ENCODE measurements at regions not wholly inside any gene's neighbourhood (a gene's known extent, or its start where the extent isn't known, plus 50 kb on each side); places are given as distances from the start of the nearest gene placed in this dataset.
"Not testable (repeated sequence)": the region's sequence is repeated elsewhere in the genome, so short reads cannot be mapped to it uniquely, and the experiment has no call there.

DNA sequence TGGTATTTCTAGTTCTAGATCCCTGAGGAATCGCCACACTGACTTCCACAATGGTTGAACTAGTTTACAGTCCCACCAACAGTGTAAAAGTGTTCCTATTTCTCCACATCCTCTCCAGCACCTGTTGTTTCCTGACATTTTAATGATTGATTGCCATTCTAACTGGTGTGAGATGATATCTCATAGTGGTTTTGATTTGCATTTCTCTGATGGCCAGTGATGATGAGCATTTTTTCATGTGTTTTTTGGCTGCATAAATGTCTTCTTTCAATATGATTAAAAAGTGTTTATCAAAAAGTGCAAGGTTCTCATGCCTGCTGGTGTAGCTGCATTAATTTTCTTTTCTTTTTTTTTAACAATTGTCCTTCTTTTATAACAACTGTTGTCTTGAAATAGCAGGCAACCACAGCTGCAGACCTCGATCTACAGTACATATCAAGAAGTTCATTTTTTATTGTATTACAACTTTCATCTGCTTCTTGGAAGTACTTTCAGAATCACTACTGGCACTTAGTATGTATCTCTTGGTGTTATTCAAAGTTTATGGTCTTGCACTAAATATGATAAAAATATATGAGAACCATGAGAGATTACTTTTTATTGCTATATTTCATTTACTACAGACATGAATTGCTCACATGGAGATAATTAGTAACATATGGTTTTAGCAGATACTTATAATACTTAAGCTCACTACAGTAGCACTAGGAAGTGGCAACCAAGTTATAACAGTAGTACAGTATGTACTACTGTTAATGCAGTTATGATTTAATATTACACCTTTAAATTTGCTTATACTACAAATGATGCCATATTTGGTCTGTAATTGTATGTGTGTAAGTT is 358.0 kb downstream of the ETV1 start:
- not testable (repeated sequence) for H3K4me1 ChIP-seq (ENCODE audit: insufficient read depth); H3K4me3 ChIP-seq (ENCODE audit: low read depth, low read length); H3K36me3 ChIP-seq (ENCODE audit: insufficient read depth); H3K27ac ChIP-seq (ENCODE audit: low read depth)
- peak; percentile 10 for DNase-seq (ENCODE audit: extremely low spot score)
- WGBS, result 29% methylated on average over 1 of the region's 2 CpGs

DNA sequence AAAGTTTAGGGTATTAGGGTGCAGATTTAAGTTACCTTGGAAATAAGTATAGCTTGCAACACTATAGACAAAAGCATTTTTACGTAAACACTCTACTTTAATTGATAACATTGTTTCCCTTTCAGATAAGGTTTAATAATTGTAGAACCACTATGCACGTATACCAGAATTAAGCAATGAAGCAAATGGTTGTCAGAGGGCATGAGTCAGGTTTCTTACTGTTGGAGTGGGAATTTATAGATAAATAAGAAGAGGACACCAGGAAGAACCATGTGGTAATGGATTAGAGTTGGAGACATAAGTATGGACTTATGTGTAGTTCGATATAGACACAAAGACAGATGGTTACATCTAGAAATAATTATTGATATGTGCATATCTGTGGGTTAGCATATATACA is 355.6 kb downstream of the ETV1 start:
- H3K4me3 ChIP-seq (ENCODE audit: low read depth, low read length), result no peak overlapping the region
- WGBS, result 84% methylated on average over 3 of the region's 3 CpGs
- no peak overlapping the region for H3K27ac ChIP-seq (ENCODE audit: low read depth)
- DNase-seq (ENCODE audit: extremely low spot score), result no peak
- H3K36me3 ChIP-seq (ENCODE audit: insufficient read depth), result no peaks in the 10 kb centered on the region
- no peaks in the 10 kb centered on the region for H3K4me1 ChIP-seq (ENCODE audit: insufficient read depth)

DNA sequence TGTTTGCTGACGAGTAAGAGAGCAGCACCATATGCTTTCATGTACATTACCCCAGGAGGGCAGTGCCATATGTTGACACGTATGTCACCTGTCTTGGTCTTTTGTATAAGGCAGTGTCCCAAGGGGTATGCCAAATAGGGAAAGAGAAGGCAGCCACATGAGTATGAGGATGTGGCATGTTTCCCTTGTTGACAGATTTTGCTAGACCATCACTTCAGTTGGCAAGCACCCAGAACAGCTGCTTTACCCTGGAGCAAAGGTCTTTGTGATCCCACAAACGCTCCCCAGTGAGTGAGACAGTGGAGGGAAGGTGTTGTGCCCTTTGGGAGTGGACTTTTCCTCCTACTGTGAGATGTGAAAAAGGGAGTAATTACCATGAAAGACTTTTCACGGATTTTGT is 350.1 kb downstream of the ETV1 start:
- Histone ChIP-seq H3K4me1 (ENCODE audit: insufficient read depth) (no peaks in the 10 kb centered on the region), H3K27ac (ENCODE audit: low read depth) (no peak overlapping the region), H3K4me3 (ENCODE audit: low read depth, low read length) (no peak overlapping the region), H3K36me3 (ENCODE audit: insufficient read depth) (no peaks in the 10 kb centered on the region)
- DNase-seq (ENCODE audit: extremely low spot score), result no peak
- WGBS, result 66% methylated on average over 4 of the region's 4 CpGs

DNA sequence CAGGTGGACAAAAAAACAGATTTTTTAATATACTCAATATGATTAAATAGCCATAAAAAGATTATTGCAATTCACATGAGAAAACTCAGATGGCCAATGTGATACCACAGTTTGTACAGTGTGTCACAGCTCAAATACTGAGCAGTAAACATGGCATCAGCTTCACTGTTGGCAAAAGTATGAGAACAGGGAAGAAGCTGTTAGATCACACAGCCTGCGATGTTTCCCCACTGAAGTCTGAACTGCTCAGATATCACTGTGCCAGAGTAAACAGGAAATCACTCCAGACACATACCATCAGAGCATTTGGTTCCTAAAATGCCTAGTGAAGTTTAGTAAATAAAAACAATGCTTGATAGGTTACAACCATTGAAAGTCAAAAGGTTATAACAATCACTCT is 347.8 kb downstream of the ETV1 start:
- H3K27ac ChIP-seq (ENCODE audit: low read depth), result no peak overlapping the region
- no peak overlapping the region for H3K4me3 ChIP-seq (ENCODE audit: low read depth, low read length)
- WGBS, result 12% methylated on average over 1 of the region's 1 CpG
- no peaks in the 10 kb centered on the region for H3K36me3 ChIP-seq (ENCODE audit: insufficient read depth)
- H3K4me1 ChIP-seq (ENCODE audit: insufficient read depth), result no peaks in the 10 kb centered on the region
- peak; percentile 2 for DNase-seq (ENCODE audit: extremely low spot score)

DNA sequence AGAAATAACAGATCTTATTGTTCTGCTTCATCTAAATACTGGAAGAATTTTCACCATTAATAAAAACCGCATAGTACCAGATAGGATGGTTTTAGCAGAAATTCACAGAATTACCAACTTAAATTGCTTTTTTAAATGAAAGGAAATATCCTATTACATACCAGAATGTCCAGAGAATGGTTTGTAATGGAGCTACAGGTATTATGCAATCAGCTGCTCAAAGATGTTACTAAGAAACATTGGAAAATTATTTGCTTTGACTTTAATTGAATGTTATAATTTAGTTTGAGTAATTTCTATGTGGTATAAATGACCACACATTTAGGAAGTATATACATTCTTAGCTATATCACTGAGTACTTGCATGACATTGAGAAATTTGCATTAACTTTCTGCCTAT is 338.3 kb downstream of the ETV1 start:
- Histone ChIP-seq H3K4me1 (ENCODE audit: insufficient read depth) (no peaks in the 10 kb centered on the region), H3K27ac (ENCODE audit: low read depth) (no peak overlapping the region), H3K36me3 (ENCODE audit: insufficient read depth) (no peaks in the 10 kb centered on the region), H3K4me3 (ENCODE audit: low read depth, low read length) (no peak overlapping the region)
- WGBS, result over 99% methylated on average over 1 of the region's 1 CpG
- no peak for DNase-seq (ENCODE audit: extremely low spot score)

DNA sequence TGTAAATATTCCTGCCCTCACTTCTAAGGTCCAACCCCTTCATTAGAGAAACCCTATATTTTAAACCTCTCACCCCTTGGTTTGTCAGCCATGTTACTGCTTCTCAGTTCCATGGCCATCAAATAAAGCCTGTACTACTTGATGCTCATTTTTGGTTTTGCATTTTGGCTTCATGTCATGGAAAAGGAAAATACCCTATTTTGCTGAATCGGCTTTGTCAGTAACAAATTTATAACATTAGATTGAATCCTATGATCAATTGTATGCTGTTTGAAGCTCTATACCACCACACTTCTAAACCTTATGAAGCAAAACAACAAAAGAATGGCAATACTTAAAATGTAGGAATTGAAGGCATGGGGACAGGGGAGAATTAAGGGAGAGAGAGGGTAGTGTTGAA is 333.1 kb downstream of the ETV1 start:
- 98% methylated on average over 1 of the region's 1 CpG for WGBS
- Histone ChIP-seq H3K4me1 (ENCODE audit: insufficient read depth) (no peaks in the 10 kb centered on the region), H3K36me3 (ENCODE audit: insufficient read depth) (no peaks in the 10 kb centered on the region), H3K27ac (ENCODE audit: low read depth) (no peak overlapping the region), H3K4me3 (ENCODE audit: low read depth, low read length) (no peak overlapping the region)
- DNase-seq (ENCODE audit: extremely low spot score), result no peak

DNA sequence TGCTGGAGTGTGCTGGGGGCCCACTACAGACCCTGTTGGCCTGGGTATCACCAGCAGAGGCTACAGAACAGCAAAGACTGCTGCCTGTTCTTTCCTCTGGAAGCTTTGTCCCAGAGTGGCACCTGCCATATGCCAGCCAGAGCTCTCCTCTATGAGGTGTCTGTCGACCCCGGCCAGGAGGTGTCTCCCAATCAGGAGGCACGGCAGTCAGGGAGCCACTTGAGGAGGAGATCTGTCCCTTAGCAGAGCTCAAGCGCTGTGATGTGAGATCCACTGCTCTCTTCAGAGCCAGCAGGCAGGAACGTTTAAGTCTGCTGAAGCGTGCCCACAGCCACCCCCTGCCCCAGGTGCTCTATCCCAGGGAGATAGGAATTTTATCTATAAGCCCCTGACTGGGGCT is 316.2 kb downstream of the ETV1 start:
- Histone ChIP-seq H3K4me3 (ENCODE audit: low read depth, low read length) (no peak overlapping the region), H3K4me1 (ENCODE audit: insufficient read depth) (no peaks in the 10 kb centered on the region), H3K27ac (ENCODE audit: low read depth) (no peak overlapping the region), H3K36me3 (ENCODE audit: insufficient read depth) (no peaks in the 10 kb centered on the region)
- no peak for DNase-seq (ENCODE audit: extremely low spot score)
- WGBS, result 86% methylated on average over 6 of the region's 6 CpGs

DNA sequence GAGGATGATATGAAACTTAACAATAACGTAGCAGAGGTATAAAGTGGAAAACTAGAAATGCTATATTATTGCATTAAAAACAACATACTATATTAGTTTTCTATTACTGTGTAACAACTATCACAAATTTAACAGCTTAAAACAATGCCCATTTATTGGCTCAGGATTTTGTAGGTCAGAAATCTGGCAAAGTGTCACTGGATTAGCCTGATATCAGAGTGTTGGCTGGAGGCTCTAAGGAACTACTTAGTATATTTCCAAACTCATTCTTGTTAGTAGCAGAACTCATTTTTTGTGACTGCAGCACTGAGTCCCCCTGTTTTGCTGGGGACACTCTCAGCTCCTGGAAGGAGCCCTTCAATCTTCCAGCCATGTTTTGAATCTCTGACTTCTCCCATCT is 306.8 kb downstream of the ETV1 start:
- H3K27ac ChIP-seq (ENCODE audit: low read depth), result no peak overlapping the region
- H3K4me3 ChIP-seq (ENCODE audit: low read depth, low read length), result no peak overlapping the region
- 51% methylated on average over 1 of the region's 1 CpG for WGBS

DNA sequence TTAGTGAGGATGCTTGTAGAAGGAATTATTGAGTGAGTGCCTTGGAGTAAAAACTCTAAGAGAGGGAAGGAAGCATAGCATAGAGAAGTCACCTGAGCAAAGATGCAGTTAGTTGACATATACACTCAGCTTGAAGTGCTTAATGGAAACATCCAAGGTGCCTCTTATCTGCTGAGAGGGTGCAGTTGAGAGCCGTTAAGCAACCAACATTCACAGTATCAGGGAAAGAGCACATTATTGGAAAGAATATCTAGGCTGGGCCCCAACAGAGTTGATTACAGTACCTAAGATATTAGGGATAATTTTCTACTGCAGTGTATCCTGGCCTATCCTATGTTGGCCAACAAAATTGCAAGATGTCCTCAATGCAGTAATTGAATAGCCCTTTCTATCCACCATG is 302.0 kb downstream of the ETV1 start:
- H3K4me3 ChIP-seq (ENCODE audit: low read depth, low read length), result no peak overlapping the region
- no peak overlapping the region for H3K27ac ChIP-seq (ENCODE audit: low read depth)
- DNase-seq (ENCODE audit: extremely low spot score), result no peak
- WGBS, result 98% methylated on average over 1 of the region's 1 CpG
- no peaks in the 10 kb centered on the region for H3K36me3 ChIP-seq (ENCODE audit: insufficient read depth)
- H3K4me1 ChIP-seq (ENCODE audit: insufficient read depth), result no peaks in the 10 kb centered on the region

More for the DNA sequence above, 306.8 kb downstream of the ETV1 start:
- no peaks in the 10 kb centered on the region for H3K4me1 ChIP-seq (ENCODE audit: insufficient read depth)
- no peak for DNase-seq (ENCODE audit: extremely low spot score)
- H3K36me3 ChIP-seq (ENCODE audit: insufficient read depth), result no peaks in the 10 kb centered on the region

DNA sequence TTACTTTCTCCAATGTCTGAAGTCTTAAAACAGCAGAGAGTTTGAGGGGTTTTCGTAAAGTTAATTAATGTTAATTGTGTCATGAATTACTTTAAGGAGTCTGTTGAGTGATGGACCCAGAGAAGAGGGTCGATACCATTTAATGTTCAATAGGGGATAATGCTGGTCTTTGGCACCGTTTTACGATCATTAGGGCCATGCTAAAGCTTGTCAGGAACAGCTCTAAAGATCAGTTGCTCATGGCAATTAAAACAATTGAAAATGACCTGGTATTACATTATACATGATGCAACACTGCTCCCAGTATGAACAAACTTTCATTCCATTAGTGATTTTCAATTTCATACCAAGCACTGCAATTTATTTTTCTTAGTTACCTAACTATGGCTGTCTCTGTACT is 296.9 kb downstream of the ETV1 start:
- Histone ChIP-seq H3K4me1 (ENCODE audit: insufficient read depth) (no peaks in the 10 kb centered on the region), H3K36me3 (ENCODE audit: insufficient read depth) (no peaks in the 10 kb centered on the region), H3K4me3 (ENCODE audit: low read depth, low read length) (no peak overlapping the region), H3K27ac (ENCODE audit: low read depth) (no peak overlapping the region)
- WGBS, result 60% methylated on average over 4 of the region's 4 CpGs
- no peak for DNase-seq (ENCODE audit: extremely low spot score)

DNA sequence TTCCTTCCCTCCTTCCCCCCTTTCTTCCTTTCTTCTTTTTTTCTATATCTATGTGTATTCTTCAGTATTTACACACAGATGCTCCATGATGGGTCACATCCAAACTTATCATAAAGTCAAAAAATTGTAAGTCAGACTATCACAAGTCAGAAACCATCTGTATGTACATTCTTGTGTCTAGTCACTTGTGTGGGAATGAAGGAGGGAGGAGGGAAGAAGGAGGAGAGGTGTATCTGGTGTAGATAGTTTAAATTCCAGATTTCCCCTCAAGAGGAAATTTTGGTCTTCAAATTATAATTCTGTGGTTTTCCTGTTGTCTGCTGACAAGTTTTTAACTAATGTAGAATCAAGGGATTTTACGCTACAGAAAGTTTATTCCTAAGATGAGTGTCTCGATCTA is 287.2 kb downstream of the ETV1 start:
- Histone ChIP-seq H3K36me3 (ENCODE audit: insufficient read depth) (no peaks in the 10 kb centered on the region), H3K4me3 (ENCODE audit: low read depth, low read length) (no peak overlapping the region), H3K27ac (ENCODE audit: low read depth) (no peak overlapping the region), H3K4me1 (ENCODE audit: insufficient read depth) (no peaks in the 10 kb centered on the region)
- DNase-seq (ENCODE audit: extremely low spot score), result no peak
- WGBS, result 86% methylated on average over 2 of the region's 2 CpGs

DNA sequence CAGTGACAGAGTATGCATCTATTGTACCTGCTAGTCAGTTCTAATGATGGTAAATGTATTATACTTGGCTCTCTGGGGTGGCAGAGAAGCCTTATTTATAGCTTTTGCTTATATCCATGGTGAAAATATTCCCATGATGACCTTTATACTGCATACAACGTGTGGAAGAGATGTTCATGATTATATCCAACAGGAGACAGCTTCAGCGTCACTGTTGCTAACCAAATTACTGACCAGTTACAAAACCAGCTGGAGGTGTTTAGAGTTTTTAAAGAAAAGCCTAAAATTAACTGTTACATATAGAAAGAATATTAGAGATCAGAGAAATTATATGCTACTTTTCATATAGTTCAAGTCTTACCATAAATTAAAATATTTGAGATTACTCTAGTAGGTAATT is 280.8 kb downstream of the ETV1 start:
- WGBS, result 75% methylated on average over 2 of the region's 2 CpGs
- DNase-seq (ENCODE audit: extremely low spot score), result no peak
- Histone ChIP-seq H3K4me3 (ENCODE audit: low read depth, low read length) (no peak overlapping the region), H3K36me3 (ENCODE audit: insufficient read depth) (no peaks in the 10 kb centered on the region), H3K27ac (ENCODE audit: low read depth) (no peak overlapping the region), H3K4me1 (ENCODE audit: insufficient read depth) (no peaks in the 10 kb centered on the region)

DNA sequence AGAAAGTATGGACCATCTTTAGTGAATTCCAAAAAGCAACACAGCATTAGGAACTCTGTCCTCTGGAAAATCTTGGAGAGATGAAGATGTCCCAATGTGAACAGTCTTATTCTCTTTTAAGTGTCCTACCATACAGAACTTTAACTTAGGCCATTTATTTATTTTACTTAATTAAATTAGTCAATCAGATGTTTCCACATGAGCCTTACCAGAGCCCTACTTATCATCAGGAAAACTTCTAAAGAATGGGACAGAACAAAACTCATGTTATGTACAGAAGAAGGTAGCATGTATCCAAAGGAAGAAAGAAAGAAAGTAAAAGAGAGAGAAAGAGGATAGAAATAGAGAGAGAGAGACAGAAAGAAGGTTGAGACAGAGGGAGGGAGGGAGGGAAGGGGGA is 276.4 kb downstream of the ETV1 start:
- no peaks in the 10 kb centered on the region for H3K4me1 ChIP-seq (ENCODE audit: insufficient read depth)
- H3K27ac ChIP-seq (ENCODE audit: low read depth), result no peak overlapping the region
- no peaks in the 10 kb centered on the region for H3K36me3 ChIP-seq (ENCODE audit: insufficient read depth)
- H3K4me3 ChIP-seq (ENCODE audit: low read depth, low read length), result no peak overlapping the region
- DNase-seq (ENCODE audit: extremely low spot score), result no peak

DNA sequence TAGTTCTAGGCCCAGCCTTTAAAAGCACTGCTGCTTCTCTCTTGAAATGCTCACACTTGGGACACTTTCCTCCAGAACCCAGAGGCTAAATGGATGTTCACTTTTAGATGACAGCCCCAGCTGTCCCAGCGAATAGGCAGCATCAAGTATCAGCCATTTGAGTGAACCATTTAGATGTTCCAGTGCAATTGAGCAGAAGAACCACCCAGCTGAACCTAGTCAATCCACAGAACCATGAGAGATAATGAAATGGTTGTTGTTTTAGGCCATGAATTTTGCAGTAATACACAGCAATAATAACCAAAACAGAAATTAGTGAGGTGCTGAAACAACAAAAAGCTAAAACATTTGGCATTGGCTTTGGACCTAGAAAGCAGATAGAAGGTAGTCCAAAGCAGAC is 273.9 kb downstream of the ETV1 start:
- Histone ChIP-seq H3K36me3 (ENCODE audit: insufficient read depth) (no peaks in the 10 kb centered on the region), H3K4me1 (ENCODE audit: insufficient read depth) (no peaks in the 10 kb centered on the region), H3K4me3 (ENCODE audit: low read depth, low read length) (no peak overlapping the region), H3K27ac (ENCODE audit: low read depth) (no peak overlapping the region)
- 74% methylated on average over 1 of the region's 1 CpG for WGBS
- DNase-seq (ENCODE audit: extremely low spot score), result no peak

DNA sequence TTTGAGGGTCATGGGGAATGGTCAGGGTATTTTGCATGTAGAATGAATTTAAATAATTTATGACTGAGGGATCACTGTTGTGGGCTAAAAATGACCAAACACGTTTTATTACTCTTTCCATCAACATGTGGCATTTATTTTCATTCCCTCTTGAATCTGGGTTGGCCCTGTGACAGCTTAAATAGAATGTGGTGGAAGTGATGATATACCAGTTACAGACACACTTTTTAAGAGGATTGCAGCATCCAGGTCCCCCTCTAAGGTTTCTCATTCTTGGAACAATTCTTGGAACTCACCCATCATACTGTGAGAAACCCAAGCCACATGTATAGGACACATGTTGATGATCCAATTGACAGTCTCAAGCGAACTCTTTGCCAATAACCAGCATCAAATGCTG is 272.4 kb downstream of the ETV1 start:
- H3K36me3 ChIP-seq (ENCODE audit: insufficient read depth), result no peaks in the 10 kb centered on the region
- WGBS, result 70% methylated on average over 2 of the region's 2 CpGs
- H3K4me3 ChIP-seq (ENCODE audit: low read depth, low read length), result no peak overlapping the region
- no peak overlapping the region for H3K27ac ChIP-seq (ENCODE audit: low read depth)
- no peak for DNase-seq (ENCODE audit: extremely low spot score)
- H3K4me1 ChIP-seq (ENCODE audit: insufficient read depth), result no peaks in the 10 kb centered on the region

Measured in urinary bladder (tissue), 3 donors.